Mucosa of rectum (tissue), 2 donors: ENCODE measurements at regions not wholly inside any gene's neighbourhood (a gene's known extent, or its start where the extent isn't known, plus 50 kb on each side); places are given as distances from the start of the nearest gene placed in this dataset.

Experiments
- H3K27ac ChIP-seq, 2 donors: one replicate each; pipeline ENCODE4 v1.7.0; 2013; ENCODE audit warnings: inconsistent platforms in 2 of 2, low read depth in 2 of 2, low read length in 2 of 2
- H3K27me3 ChIP-seq, 2 donors: one replicate each; pipeline ENCODE4 v1.7.0; 2013; ENCODE audit warnings: low read length in 2 of 2; ENCODE audit not compliant: control insufficient read depth in 2 of 2, insufficient read depth in 2 of 2
- H3K36me3 ChIP-seq, 2 donors: one replicate each; pipeline ENCODE4 v1.7.0; 2013; ENCODE audit warnings: low read length in 2 of 2; ENCODE audit not compliant: control insufficient read depth in 2 of 2, insufficient read depth in 2 of 2
- H3K4me1 ChIP-seq, 2 donors: one replicate each; pipeline ENCODE4 v1.7.0; 2013; ENCODE audit warnings: low read length in 2 of 2, mild to moderate bottlenecking in 1 of 2; ENCODE audit not compliant: control insufficient read depth in 2 of 2, insufficient read depth in 2 of 2
- H3K4me3 ChIP-seq, 2 donors: one replicate each; pipeline ENCODE4 v1.7.0; 2013; ENCODE audit warnings: low read length in 2 of 2
- H3K9ac ChIP-seq, 2 donors: one replicate each; pipeline ENCODE4 v1.7.0; 2013; ENCODE audit warnings: low read length in 2 of 2, low read depth in 1 of 2, mild to moderate bottlenecking in 1 of 2
- H3K9me3 ChIP-seq, 2 donors: one replicate each; pipeline ENCODE4 v1.7.0; 2013; ENCODE audit warnings: low read length in 2 of 2; ENCODE audit not compliant: control insufficient read depth in 2 of 2
- donor health status: healthy.
- donor health status: Normal muscosa, but diverticular disease.

DNA sequence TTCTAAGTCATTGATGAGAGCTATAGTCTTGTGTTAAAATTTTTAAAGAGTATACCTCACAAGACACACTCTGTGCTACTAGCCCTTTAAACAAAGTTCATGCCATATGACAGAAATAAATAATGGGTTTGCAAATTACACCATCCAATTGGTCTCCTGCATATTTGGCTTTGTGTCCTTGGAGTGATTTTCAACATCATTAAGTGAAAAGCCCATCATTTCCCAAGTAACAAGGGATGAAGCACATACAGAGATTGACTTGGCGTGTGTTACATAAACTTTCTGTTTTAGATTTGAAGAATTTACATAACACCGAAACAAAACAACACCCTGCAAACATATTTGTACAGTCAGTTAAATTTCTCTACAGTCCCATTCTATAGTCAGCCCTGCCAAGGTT is 216.9 kb upstream of the NEIL3 start:
- no peaks in the 10 kb centered on the region for H3K9me3 ChIP-seq
- no peaks in the 10 kb centered on the region for H3K36me3 ChIP-seq
- H3K27ac ChIP-seq, result no peak overlapping the region
- no peaks in the 10 kb centered on the region for H3K4me1 ChIP-seq
- no peak overlapping the region for H3K4me3 ChIP-seq
- no peaks in the 10 kb centered on the region for H3K27me3 ChIP-seq
- no peak overlapping the region for H3K9ac ChIP-seq

DNA sequence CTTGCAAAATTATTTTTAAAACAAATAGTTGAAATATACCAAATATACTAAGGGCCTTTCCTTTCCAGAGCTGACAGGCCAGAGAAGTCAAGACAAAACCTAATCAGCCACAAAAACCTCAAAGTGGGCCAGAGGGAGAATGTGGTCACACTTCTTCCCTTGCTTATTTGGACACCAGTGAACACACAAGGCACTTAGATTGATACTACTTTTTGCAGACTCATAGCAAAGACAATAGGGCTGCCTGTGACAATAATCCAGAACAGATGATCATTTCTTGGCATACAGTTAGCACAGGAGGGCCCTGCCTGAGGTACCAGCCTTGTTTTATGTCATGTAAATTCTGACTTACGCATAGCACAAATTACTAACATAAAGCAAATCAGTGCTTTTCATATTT is 215.7 kb upstream of the NEIL3 start:
- Histone ChIP-seq H3K27ac (no peak overlapping the region), H3K4me1 (no peaks in the 10 kb centered on the region), H3K36me3 (no peaks in the 10 kb centered on the region), H3K9me3 (no peaks in the 10 kb centered on the region), H3K9ac (no peak overlapping the region), H3K27me3 (no peaks in the 10 kb centered on the region), H3K4me3 (no peak overlapping the region)

DNA sequence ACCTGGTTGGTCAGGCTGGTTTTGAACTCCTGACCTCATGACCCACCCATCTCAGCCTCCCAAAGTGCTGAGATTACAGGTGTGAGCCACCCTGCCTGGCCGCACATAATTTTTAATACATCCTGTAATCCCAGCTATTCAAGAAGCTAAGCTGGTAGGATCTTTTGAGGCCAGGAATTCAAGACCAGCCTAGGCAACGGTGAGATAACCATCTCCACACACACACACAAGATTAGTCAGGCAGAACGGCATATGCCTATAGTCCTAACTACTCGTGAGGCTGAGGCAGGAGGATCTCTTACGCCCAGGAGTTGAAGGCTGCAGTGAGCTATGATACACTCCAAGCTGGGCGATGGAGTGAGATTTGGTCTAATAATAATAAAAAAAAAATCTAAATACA is 212.4 kb upstream of the NEIL3 start:
- Histone ChIP-seq H3K4me1 (no peaks in the 10 kb centered on the region), H3K9ac (no peak overlapping the region), H3K9me3 (no peaks in the 10 kb centered on the region), H3K4me3 (no peak overlapping the region), H3K27ac (no peak overlapping the region), H3K27me3 (no peaks in the 10 kb centered on the region), H3K36me3 (no peaks in the 10 kb centered on the region)

DNA sequence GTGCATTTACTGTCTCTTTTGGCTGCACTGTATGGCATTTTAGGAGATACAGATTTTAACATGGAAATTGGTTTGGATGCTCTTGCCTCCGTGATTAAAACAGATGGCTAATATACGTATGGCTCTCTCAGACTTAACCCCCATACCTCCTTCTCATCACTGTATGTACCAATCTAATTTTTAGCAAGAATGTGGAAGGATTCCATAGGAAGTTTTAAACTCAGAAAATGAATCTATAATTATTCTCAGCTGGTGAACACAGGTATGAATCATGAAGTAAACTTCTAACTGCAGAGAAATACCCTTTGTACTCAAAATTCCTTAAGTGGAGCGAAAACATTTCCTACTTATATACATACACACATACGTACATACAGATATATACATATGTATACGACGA is 210.5 kb upstream of the NEIL3 start:
- Histone ChIP-seq H3K4me1 (no peaks in the 10 kb centered on the region), H3K27ac (no peak overlapping the region), H3K36me3 (no peaks in the 10 kb centered on the region), H3K27me3 (no peaks in the 10 kb centered on the region), H3K4me3 (no peak overlapping the region), H3K9me3 (no peaks in the 10 kb centered on the region), H3K9ac (no peak overlapping the region)

DNA sequence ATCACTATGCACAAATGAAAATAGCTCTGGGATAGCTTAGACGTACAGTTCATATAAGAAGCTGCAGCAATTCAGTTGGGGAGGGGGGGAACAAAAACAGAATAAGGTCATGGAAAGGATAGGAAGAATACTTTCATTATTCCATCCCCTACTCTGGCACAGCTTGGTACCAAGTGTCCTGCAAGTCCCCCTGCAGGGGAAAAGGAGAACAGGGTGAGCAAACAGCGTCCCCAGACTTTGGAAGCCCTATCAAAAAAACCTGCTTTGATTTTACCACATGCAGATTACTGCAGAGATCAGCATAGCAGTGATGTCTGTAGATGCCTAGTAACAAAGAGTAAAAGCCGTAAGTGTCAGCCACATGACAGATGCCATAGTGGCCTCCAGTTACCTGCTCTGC is 209.4 kb upstream of the NEIL3 start:
- Histone ChIP-seq H3K4me1 (no peaks in the 10 kb centered on the region), H3K27me3 (no peaks in the 10 kb centered on the region), H3K4me3 (no peak overlapping the region), H3K9ac (no peak overlapping the region), H3K36me3 (no peaks in the 10 kb centered on the region), H3K9me3 (no peaks in the 10 kb centered on the region), H3K27ac (no peak overlapping the region)

DNA sequence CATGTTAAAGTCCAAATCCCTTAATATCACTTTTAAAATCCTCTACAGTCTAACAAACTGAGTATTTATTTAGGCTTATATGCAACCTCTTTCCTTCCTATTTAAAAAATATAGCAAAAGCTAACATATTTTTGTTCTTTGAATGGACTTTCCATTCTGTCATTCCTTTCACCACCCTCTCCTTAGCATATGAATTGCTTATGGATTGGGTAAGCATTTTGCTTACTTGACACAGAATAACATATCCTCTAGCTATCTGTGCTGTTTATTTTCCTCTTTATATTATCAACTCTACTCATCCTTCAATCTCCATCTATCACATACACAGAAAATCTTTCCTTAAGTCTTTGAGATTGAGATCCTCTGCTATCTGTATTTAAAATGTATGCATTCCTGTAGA is 206.1 kb upstream of the NEIL3 start:
- no peaks in the 10 kb centered on the region for H3K27me3 ChIP-seq
- no peak overlapping the region for H3K9ac ChIP-seq
- H3K4me3 ChIP-seq, result no peak overlapping the region
- no peak overlapping the region for H3K27ac ChIP-seq
- no peaks in the 10 kb centered on the region for H3K36me3 ChIP-seq
- H3K4me1 ChIP-seq, result no peaks in the 10 kb centered on the region
- H3K9me3 ChIP-seq, result no peaks in the 10 kb centered on the region

DNA sequence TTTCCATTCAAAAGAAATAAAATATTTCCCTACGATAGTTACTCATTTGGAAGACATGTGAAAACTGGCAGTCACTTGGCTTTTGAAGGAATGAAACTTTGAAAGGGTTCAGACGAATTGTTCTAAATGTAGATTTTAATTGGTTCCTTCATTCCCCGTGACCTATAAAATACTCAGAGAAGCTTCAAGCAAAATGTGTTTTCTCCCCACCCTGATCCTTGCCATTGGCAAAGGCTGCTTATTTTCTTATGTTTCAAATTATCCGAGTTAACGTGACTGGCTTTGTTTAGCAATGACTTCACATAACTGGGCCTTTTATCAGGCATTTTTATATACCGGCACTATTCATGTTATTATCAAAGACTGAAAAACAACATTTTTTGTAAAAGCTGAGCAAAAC is 204.1 kb upstream of the NEIL3 start:
- Histone ChIP-seq H3K27me3 (no peaks in the 10 kb centered on the region), H3K4me1 (no peaks in the 10 kb centered on the region), H3K4me3 (no peak overlapping the region), H3K36me3 (no peaks in the 10 kb centered on the region), H3K9ac (no peak overlapping the region), H3K27ac (no peak overlapping the region), H3K9me3 (no peaks in the 10 kb centered on the region)

DNA sequence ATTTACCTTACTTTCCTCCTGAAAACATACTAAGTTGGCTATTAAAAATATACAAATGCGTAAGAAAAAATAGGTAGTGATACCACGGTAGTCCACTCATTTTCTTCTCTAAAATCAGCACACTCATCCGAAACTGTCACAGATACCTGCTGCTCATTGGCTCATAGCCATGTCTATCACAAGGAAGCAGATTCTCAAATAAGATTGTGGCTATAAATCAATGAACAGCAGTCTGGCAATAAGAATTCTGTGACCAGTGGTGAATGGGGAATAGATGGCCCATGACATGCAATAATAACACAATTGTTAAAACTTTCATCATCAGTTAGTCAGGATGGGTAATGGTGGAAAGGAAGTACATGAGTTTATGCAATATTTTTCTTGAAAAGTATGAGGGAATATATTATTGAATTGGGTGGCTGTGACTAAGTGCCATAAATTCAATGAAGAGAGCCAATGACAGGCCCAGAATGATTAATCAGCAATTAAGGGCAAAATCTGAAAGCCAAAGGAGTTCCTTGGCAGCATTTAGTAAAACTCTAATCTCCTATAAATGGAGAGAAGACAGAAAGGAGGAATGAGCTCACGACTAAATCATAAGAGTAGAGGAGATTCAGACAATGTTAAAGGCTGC is 202.3 kb upstream of the NEIL3 start:
- no peak overlapping the region for H3K4me3 ChIP-seq

DNA sequence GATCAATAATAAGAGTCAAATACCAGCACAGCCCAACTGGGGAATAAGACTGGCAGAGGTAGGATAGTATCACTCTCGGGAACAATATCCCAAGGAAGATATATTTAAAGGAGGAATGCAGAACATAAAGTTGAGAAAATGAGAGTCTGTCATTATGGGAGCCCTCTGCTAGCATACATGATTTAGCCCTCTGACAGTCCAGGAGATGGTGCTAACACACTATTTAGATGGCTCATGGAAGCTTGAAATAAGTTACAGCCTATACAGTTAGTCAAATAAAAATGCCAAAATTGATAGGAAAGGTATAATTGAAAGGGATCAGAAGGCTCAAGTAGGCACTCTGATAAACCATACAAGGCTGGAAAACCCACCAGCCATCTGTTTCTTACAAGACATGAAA is 201.0 kb upstream of the NEIL3 start:
- H3K36me3 ChIP-seq, result no peaks in the 10 kb centered on the region
- H3K4me3 ChIP-seq, result no peak overlapping the region
- no peak overlapping the region for H3K27ac ChIP-seq
- H3K27me3 ChIP-seq, result no peaks in the 10 kb centered on the region
- no peaks in the 10 kb centered on the region for H3K4me1 ChIP-seq
- no peak overlapping the region for H3K9ac ChIP-seq
- no peaks in the 10 kb centered on the region for H3K9me3 ChIP-seq

More for the DNA sequence above, 202.3 kb upstream of the NEIL3 start:
- Histone ChIP-seq H3K27ac (no peak overlapping the region), H3K4me1 (no peaks in the 10 kb centered on the region), H3K27me3 (no peaks in the 10 kb centered on the region), H3K9me3 (no peaks in the 10 kb centered on the region), H3K9ac (no peak overlapping the region), H3K36me3 (no peaks in the 10 kb centered on the region)

DNA sequence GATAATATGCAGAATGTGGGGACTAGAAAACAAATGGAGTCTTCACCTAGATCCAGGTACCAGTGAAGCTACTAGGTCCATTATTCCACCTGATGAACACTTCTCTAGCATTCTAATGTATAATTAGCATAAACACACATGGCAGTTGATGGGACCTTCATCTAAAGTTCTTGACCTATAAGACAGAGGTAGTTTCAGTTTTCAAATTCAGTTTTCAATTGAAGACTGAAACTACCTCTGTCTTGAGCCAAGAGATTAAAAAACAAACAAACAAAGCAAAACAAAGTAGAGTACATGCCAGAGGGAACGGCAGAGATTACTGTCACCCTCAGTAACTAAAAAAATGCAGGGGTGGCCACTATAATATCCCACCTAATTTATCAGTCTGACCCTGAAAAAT is 199.9 kb upstream of the NEIL3 start:
- H3K36me3 ChIP-seq, result no peaks in the 10 kb centered on the region
- no peak overlapping the region for H3K27ac ChIP-seq
- no peak overlapping the region for H3K4me3 ChIP-seq
- H3K4me1 ChIP-seq, result no peaks in the 10 kb centered on the region
- H3K27me3 ChIP-seq, result no peaks in the 10 kb centered on the region
- H3K9ac ChIP-seq, result no peak overlapping the region
- no peaks in the 10 kb centered on the region for H3K9me3 ChIP-seq

DNA sequence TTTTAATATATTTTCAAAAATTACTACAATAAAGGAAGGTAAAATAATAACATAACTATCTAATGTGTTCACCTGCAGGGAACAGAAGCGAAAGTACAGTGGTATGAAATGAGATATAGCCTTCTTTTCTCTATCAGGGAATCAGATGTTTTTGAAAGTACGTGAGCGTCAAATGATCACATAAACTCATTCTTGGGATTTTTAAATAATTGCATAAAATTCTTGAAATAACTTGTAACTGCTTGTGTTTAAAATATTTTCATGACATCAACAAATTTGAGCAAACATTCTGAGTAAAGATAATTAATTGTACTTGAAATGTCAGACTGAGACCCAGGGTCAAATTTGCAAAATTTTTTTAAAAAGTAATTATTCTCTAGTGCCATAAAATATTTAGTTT is 193.5 kb upstream of the NEIL3 start:
- Histone ChIP-seq H3K36me3 (no peaks in the 10 kb centered on the region), H3K27me3 (no peaks in the 10 kb centered on the region), H3K4me3 (no peak overlapping the region), H3K4me1 (no peaks in the 10 kb centered on the region), H3K9ac (no peak overlapping the region), H3K27ac (no peak overlapping the region), H3K9me3 (peaks cover 0 to 3% of the 10 kb centered on the region in 2 donors)
